Endothelial cell (in vitro differentiated cells): ENCODE measurements at regions not wholly inside any gene's neighbourhood (a gene's known extent, or its start where the extent isn't known, plus 50 kb on each side); places are given as distances from the start of the nearest gene placed in this dataset.

Experiments used
- DNase-seq: peaks from one replicate; pipeline ENCODE4 v3.0.0; 2021; ENCODE audit warnings: low spot score
- H3K27ac Mint-ChIP-seq: one replicate; pipeline ENCODE4 v1.8.0; 2021; ENCODE audit warnings: mixed read lengths, inconsistent platforms; ENCODE audit not compliant: unreplicated experiment
- H3K27me3 Mint-ChIP-seq: one replicate; pipeline ENCODE4 v1.8.0; 2021; ENCODE audit warnings: mild to moderate bottlenecking, moderate library complexity, mixed read lengths, inconsistent platforms; ENCODE audit not compliant: unreplicated experiment
- H3K36me3 Mint-ChIP-seq: one replicate; pipeline ENCODE4 v1.8.0; 2021; ENCODE audit warnings: mild to moderate bottlenecking, low read depth, mixed read lengths, inconsistent platforms; ENCODE audit not compliant: unreplicated experiment
- H3K4me1 Mint-ChIP-seq: one replicate; pipeline ENCODE4 v1.8.0; 2021; ENCODE audit warnings: mild to moderate bottlenecking, mixed read lengths, inconsistent platforms; ENCODE audit not compliant: unreplicated experiment
- H3K4me3 Mint-ChIP-seq: one replicate; pipeline ENCODE4 v1.8.0; 2021; ENCODE audit warnings: mild to moderate bottlenecking, mixed read lengths, inconsistent platforms; ENCODE audit not compliant: unreplicated experiment
- H3K9me3 Mint-ChIP-seq: one replicate; pipeline ENCODE4 v1.8.0; 2021; ENCODE audit warnings: mixed read lengths, inconsistent platforms; ENCODE audit not compliant: unreplicated experiment
- CTCF ChIP-seq: fragments of 200-600 bp; sonication (generic); IDR thresholded peaks from one replicate; pipeline ENCODE4 v1.5.0; 2021; ENCODE audit warnings: antibody characterized with exemption; ENCODE audit not compliant: unreplicated experiment

- Mint-ChIP-seq H3K27me3 (peaks cover 1% of the 10 kb centered on the region), H3K36me3 (no peaks in the 10 kb centered on the region), H3K9me3 (no peaks in the 10 kb centered on the region), H3K4me1 (peaks cover 4% of the 10 kb centered on the region), H3K4me3 (no peak overlapping the region), H3K27ac (no peak overlapping the region)
- no peak for DNase-seq
- TF ChIP-seq CTCF, result no peak
Observed at GRCh38 chr5:174996941-174997340, 272.6 kb downstream of the MSX2 start.

GRCh38 chr5:174995827-174996226 is 271.4 kb downstream of the MSX2 start:
- H3K27ac Mint-ChIP-seq, result no peak overlapping the region
- no peak overlapping the region for H3K4me3 Mint-ChIP-seq
- no peaks in the 10 kb centered on the region for H3K9me3 Mint-ChIP-seq
- H3K27me3 Mint-ChIP-seq, result peaks cover 1% of the 10 kb centered on the region
- peaks cover 11% of the 10 kb centered on the region for H3K4me1 Mint-ChIP-seq
- H3K36me3 Mint-ChIP-seq, result no peaks in the 10 kb centered on the region
- DNase-seq, result no peak
- no peak for TF ChIP-seq CTCF

GRCh38 chr5:174991847-174992246 is 267.5 kb downstream of the MSX2 start:
- H3K9me3 Mint-ChIP-seq, result no peaks in the 10 kb centered on the region
- TF ChIP-seq CTCF, result no peak
- no peaks in the 10 kb centered on the region for H3K36me3 Mint-ChIP-seq
- no peak overlapping the region for H3K4me3 Mint-ChIP-seq
- no peaks in the 10 kb centered on the region for H3K27me3 Mint-ChIP-seq
- H3K27ac Mint-ChIP-seq, result no peak overlapping the region
- no peak for DNase-seq
- peaks cover 9% of the 10 kb centered on the region for H3K4me1 Mint-ChIP-seq

- DNase-seq, result no peak
- no peaks in the 10 kb centered on the region for H3K27me3 Mint-ChIP-seq
- H3K36me3 Mint-ChIP-seq, result no peaks in the 10 kb centered on the region
- no peak overlapping the region for H3K4me3 Mint-ChIP-seq
- TF ChIP-seq CTCF, result no peak
- H3K9me3 Mint-ChIP-seq, result no peaks in the 10 kb centered on the region
- no peak overlapping the region for H3K27ac Mint-ChIP-seq
- peaks cover 9% of the 10 kb centered on the region for H3K4me1 Mint-ChIP-seq
Observed at GRCh38 chr5:174990909-174991308, 266.5 kb downstream of the MSX2 start.

- Mint-ChIP-seq H3K4me1 (peaks cover 9% of the 10 kb centered on the region), H3K36me3 (no peaks in the 10 kb centered on the region), H3K4me3 (no peak overlapping the region), H3K9me3 (no peaks in the 10 kb centered on the region), H3K27ac (no peak overlapping the region), H3K27me3 (no peaks in the 10 kb centered on the region)
- no peak for TF ChIP-seq CTCF
- DNase-seq, result no peak
Observed at GRCh38 chr5:174987443-174988012, 263.1 kb downstream of the MSX2 start.
